HG03175 (cell line): ENCODE measurements at regions not wholly inside any gene's neighbourhood (a gene's known extent, or its start where the extent isn't known, plus 50 kb on each side); places are given as distances from the start of the nearest gene placed in this dataset.

Source experiments
- ATAC-seq: cut with Tn5 transposase; IDR thresholded peaks from one replicate; pipeline ENCODE4 v1.9.1; 2021; ENCODE audit warnings: mild to moderate bottlenecking, moderate library complexity; ENCODE audit not compliant: unreplicated experiment

DNA sequence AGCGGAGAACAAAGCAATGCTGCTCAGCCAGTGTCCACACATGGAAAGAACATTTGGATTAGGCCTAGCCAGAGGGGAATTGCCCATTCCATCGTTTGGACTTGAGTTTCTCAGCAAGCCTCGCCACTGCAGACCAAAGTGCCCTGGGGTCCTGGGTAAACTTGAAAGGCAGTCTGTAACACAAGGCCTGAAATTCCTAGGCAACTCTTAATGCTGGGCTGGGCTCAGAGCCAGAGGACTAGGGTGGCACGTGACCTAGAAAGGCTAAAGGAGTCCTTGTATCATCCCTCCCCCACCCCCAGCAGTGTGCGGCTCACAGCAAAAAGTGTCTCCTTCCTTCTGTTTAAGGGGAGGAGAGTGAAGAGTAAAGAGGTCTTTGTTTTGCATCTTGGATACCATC lies 210.4 kb upstream of the ARX start:
- no peak for ATAC-seq

DNA sequence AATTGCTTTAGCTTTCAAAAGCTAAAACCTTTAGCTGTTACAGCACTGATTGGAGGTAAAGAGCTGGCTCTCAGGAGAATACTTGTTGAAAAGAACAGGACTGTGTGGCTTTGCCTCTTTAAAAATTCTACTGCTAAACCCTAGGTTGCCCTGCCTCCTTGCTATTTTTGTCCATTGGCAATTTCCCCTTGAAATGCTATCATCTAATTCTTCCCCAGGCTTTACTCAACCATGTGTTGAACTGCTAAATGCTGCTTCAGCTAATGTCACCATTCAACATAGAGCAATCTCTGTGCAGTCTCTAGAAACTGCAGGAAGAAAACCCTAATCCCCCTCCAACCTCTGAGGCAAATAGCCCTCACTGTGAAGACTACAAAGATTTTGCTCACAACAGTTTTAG lies 203.7 kb upstream of the ARX start:
- ATAC-seq = no peak

DNA sequence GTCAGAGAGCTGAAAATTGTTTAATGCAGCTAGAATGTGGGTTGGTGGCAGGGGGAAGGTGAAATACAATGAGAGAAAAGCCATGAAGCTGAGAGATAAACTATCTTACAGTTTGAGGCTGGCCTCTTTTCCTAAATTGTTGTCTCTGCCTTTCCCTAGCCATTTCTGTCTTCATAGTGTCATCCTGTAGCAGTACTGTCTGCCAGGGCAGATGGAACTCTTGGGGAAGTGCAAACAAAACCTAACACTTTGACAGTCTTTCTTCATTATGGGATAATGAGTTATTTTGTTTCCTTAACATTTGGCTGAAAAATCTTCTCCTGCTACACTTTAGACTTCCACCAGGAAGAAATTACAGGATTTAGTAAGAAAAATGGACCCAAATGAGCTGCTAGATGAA lies 197.8 kb upstream of the ARX start:
- no peak for ATAC-seq

DNA sequence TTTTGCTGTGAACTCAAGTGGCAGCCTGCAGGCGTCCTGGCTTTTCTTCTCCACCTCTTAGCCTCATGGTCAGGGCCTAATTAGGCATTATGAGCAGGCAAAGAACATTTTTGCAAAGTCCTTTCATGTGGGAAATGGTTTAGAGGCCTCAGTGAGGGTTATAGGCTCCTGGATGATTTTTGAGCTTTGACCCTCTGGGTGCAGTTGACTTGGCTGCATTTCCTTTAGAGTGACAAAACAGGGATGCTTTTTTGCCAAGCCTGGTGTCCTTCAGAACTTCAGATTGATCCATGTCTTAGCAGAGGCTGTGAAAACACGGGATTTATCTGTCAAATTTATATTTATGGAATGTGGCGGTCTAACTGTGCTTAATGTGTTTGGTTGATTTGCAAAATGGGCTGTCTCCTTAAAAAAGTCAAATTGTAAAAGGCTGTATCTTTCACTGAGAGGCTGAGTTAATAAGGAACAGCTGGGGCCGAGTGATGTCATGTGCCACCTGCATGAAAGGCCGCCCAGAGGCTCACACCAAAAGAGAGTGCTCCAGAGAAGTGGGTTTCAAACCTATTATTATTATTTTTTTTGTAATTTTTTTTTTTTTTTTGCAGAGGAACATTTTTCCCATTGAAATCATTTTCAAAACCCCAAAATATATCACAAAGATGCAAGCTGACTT lies 192.2 kb upstream of the ARX start:
- no peak for ATAC-seq

DNA sequence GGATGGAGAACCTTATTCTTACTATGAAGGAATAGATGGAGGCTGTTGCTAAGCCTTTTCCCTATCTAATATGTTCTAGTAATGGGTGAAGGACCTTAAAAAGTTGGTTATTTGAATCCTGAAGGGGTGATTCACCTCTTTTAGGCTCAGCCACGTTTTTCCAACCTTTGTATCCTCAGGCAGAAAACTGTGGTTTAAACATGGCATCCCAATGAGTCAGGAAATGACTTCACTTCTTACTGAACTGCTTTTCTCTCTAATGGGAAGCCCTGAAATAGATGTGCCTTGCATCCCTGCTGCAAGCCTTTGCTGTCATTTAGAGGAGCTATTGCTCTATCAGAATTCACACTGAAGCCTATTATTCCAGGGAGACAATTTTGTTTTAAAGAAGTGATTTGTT lies 191.0 kb upstream of the ARX start:
- no peak for ATAC-seq

DNA sequence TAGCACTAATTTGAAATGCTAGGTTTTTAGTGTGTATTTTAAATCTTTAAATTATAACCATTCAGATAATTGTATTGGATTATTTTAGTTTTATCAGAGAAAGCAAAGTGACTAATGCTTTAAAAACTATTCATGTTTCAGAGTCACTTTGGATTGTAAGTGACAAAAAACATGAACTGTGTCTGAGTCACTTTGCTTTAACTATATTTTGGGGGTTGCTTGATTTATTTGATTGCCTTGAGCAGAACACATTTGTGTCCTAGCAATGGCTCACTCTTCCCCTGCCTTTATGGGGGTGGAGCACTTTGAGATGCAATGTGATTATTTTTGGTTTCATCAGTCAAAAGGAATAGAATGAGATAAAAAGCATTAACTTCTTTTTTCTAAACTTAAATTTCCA lies 188.4 kb upstream of the ARX start:
- no peak for ATAC-seq

DNA sequence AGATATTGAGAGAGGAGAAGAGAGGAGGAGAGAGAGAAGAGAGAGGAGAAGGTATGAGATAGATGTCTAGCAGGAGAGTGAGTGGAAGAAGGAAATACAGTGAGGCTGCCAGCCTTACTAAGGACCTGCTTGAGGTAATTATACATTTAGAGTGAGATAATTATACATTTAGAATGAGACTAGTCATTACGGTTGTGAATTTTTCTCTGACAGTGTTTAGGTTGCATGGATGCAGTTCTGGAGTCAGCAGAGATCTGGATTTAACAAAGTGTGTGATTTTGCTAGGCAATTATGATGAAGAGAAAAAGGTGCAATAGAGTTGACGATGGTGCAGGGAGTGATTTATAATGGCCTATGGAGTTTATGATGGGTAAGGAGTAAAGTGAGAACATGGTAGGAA lies 187.1 kb upstream of the ARX start:
- no peak for ATAC-seq

DNA sequence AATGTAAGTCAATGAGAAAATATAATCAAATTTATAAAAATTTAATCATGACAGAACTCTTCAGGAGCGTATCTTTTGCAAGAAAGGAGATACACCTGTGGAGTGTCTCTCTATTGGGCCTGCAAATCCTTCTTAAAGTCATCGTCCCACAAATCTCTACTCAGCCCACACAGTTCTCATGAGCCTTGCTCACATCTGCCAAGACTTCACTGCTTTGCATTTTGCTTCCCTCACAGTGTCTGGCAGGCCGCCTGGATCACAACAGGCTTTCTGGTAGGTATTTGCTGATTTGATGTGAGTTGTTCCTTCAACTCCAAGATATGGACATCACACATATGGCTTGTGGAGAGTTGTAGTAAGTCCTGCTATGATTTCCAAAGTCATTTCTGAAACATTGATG lies 183.1 kb upstream of the ARX start:
- ATAC-seq = no peak

DNA sequence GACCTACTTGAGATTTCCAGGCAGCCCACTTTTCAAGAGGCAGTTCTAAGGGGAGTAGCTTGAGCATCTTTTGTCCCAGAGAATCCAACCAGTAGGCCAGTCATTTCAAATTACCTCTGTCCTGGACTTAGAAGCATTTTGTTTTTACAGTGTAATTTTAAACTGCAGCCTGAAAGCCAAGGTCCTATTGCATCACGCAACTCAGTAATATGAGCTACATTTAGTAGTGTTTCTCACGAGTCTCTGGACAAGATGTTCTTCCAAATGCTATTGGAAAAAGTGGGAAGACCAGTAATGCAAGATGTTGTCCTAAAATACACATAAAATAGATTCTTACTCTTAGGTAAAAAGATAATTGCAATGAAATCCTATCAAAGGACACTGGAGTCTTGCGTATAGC lies 182.5 kb upstream of the ARX start:
- ATAC-seq = no peak

DNA sequence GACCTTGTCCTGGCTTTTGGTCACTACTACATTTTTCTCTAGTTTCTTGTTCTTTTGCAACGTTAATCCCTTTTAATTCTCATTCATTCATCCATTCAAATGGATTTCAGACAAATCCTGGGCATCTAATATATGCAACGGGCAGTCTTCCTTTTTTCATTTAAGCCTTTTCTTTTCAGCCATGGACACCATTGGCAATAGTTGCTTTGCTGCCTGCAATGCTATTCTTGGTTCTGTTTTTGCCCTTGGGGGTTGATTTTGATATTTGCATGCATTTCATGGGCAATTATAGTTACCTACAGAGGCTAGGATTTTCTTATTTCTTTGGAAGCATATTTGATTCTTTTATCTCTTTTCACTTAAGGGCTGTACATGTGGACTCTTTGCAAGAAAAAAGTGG lies 180.5 kb upstream of the ARX start:
- no peak for ATAC-seq

DNA sequence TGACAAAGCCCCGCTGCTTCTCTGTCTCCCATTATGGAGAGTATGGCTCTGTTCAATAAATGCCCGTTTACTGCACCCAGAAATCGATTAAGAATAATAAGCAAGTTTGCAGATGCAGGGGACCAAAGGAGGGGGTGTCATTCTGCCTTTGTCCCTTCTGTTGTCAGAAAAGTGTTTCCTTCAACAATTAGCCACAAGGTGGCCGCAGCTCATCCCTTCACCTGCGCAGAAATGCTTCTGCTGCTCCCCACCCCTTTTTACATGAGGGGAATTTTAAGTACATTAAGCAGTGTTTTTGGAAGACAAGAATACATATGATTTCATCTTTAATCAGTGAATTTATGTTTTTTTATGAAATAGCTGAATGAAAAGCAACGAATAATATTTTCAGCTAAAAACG lies 175.6 kb upstream of the ARX start:
- no peak for ATAC-seq

DNA sequence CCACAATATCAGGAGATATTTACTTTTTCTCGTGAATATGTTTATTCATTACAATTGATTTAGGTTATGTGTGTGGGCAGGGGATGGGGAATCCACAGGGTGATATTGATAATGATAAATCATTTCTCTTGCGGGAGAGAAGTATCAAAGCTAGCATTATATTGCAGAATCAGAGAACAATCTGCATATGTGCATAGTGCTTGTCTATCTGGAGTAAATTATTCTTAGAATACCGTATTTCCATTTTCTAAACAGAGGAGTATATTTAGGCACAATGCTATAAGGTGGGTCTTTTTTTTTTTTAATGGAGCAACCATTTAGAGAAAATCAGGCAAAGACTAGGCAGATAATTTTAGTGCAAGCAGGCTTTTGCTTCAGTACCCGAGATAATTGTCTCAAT lies 166.0 kb upstream of the ARX start:
- ATAC-seq = no peak

DNA sequence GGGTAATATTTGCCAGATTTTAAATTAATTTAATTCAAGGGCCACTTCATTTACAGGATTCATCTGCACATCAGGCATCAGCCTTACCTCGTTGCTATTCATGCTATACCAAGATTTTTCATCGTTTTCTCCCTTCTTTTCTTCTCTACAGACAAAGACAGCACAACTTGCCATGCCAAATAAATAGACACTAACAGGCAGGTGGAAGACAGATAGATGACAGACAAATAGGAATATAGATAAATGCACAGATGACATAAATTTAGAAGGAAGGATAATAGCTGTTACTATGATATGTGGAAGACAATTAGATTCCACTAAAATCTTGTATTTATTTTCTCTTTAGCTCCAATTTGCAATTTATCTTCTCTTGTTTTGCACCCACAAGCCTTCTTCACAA lies 164.5 kb upstream of the ARX start:
- ATAC-seq = no peak

DNA sequence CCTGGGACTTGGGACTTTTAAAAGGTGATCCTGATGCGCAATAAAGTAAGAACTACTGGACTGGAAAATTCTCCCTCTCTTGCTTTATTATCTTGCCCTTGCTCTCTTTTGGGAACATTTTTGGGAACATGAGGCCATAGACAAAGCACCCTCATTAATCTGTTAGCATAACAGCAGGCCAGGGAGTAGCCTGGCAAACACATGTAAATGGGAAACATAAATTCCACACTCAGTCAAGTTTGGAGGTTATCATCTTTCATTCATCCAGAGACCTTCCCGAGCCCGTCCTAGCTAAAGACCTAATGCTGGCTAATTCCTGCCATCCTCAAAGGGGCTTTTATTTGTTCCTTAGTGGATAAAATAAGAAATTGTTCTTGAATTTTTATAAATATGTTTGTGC lies 162.8 kb upstream of the ARX start:
- no peak for ATAC-seq

DNA sequence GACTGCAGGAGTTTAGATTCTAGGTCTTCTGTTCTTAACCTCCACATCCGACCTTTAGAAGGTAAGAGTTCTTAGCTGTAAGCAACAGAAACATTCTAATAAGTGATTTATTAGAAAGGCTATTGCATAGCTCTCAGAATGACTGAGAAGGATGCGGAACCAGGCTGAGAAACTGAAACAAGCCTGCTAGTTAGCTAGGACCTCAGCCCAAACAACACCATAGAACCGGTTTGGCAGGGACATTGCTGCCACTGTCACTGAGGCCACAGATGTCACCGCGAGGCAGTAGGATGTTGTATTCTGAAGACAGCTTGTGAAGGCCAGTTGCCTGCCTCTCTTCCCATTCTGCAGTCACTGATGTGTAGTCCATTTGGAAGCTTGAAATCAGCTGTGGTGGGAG lies 160.0 kb upstream of the ARX start:
- ATAC-seq = no peak

DNA sequence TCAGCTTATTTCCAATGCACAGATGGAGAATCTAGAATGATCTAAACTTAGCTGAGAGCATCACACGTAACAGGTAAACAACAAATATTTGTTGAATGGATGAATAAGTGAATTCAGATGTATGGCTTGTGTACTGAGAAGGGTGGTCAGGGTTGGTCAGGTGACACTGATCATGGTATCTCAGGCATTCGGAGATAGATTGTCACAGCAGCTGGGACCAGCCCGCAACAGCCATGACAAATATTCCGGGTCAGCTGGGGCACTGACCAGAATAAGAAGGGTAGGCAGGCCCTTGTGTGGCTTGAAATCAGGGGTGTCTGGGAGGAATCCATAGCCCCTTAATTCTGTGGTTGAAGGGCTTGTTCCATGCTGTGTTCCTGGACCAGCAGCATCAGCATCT lies 159.4 kb upstream of the ARX start:
- no peak for ATAC-seq

DNA sequence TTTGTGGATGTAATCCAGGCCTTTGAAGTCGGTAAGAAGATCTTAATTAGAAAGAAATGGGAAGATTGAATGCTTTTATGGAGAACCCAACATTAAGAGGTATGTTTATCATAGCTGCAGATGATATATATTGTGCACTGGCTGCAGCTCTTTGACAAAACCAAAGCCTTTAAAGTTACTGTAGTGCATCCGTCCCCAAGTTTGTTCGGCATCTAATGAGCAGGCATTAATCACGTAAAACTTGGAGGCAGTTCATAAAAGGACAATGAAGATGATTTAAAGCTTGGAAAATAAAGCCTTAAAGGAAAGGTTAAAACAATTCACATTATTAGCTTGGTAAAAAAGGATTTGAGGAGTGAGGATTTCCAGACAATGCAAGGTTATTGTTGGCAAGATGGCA lies 150.8 kb upstream of the ARX start:
- no peak for ATAC-seq

DNA sequence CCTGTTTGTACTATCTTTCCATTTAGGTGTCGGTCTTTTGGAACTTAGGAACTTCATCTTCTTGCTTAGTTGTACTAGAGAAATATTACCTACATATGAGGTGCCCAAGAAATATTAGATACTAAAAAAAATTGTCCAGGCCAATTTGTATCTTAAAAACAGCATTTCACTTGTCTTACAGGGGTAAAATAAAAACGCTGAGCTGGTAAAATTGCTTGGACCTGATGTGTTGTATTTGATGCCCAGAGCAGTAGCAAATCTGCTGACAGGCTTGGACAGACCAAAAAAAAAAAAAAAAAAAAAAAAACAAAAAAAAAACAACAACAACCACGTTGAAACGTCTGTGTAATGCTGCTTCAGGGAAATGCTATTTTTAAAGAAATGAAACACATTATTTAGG lies 150.4 kb upstream of the ARX start:
- no peak for ATAC-seq

DNA sequence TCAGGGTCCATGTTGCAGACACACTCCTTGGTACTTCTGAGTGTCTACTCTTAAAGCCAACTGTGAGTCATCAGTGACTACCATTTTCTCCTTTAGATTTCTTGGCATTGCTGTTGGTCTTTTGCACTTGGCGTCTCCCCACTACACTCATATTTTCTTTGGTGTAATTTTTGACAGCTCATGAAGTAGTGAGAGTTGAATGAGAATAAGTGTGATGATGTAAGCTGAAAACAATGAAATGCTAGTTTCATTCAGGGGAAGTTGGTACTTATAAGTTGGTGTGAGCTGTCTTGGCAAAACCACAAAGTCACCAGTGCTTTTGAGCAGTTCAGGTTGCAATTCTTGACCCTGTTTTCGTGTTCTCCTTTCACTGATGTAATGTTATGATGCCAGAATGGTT lies 142.9 kb upstream of the ARX start:
- ATAC-seq = no peak

DNA sequence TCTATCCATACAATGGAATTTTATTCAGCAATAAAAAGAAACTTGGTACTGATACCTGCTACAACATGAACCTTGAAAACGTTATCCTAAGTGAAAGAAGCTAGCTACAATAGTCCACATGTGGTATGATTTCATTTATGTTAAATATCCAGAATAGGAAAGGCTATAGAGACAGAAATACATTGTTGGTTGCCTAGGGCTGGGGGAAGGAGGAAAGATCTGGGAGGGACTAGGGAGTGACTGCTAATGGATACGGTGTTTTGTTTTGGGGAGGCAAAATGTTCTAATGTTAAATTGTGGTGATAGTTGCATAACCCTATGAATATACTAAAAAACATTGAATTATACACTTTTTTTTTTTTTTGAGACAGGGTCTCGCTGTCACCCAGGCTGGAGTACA lies 141.1 kb upstream of the ARX start:
- no peak for ATAC-seq

DNA sequence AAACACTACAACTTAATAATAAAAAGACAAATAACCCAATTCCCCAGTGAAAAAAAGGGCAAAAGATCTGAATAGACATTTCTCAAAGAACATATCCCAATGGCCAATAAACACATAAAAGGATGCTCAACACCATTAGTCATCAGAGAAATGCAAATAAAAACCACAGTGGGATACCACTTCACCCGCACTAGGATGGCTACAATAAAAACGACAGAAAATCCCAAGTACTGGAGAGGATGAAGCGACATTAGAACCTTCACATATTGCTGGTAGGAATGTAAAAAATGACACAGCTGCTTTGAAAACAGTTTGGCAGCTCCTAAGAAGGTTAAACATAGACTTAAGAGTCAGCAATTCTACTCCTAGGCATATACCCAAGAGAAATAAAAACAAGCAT lies 140.6 kb upstream of the ARX start:
- no peak for ATAC-seq

DNA sequence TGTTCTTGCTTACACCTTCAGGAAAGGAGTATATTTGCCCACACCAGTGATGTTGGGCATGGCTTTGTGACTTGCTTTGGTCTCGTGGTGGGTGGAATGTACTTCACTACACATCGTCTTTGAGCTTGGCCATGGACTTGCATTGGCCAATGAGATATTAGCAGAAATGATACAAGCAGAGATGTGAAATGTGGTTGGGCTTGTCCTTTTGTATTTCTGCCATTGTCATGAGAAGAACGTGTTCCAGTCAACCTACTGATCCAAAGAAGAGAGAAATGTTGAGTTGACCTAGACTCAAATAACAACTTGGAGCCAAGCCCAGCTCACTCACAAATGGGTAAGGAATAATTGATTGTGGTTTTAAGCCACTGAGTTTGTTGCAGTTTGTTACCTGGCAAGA lies 138.4 kb upstream of the ARX start:
- no peak for ATAC-seq

DNA sequence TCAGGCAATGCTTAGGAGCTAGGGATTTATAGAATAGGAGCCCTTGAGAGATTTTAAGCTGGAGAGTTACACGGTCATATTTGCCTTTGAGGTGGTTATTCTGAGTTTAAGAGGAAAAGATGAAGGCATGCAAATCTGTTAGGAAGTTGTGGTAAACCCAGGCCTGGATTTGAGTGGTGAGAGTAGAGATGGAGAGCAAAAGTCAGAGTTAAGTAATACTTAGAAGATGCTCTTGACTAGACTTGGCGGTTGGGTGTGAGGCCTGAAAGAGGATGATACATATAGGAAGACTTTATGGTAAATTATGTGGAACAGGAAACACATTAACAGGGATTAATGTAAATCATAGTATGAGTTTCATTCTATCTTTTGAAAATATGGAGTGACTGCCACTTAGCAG lies 136.0 kb upstream of the ARX start:
- no peak for ATAC-seq
